ENCODE measurements at regions not wholly inside any gene's neighbourhood (a gene's known extent, or its start where the extent isn't known, plus 50 kb on each side); places are given as distances from the start of the nearest gene placed in this dataset.
A peak's percentile ranks its signal among the peaks of the same experiment; 100 is the strongest.

DNA sequence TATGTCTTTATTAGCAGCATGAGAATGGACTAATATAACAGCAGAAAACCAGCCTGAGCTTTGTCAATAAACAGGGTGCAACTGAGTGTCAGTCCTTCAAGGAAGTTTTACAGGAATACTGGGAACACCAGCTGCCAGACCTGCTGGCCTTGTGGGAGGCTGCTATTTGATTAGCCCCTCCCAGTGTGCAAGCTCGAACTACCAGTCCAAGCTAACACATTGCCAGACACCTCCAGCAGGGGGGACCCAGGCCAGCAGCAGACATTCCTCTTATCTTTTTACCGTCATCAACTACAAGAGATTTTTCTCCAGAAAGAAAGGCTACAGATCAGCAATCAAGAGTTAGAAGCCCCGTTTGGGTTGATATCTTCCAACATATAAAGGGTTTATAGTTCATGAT is 942.8 kb upstream of the TENM4 start:
- peak; percentile 17 for TF ChIP-seq CTCF (IDR thresholded peaks at IDR 0.05; ENCODE audit: poor library complexity)
- no peak for TF ChIP-seq EZH2 (IDR thresholded peaks at IDR 0.05; ENCODE audit: borderline replicate concordance)
- no peak for TF ChIP-seq EZH2phosphoT487 (IDR thresholded peaks at IDR 0.05; ENCODE audit: low read depth, severe bottlenecking, unreplicated experiment)
